ENCODE measurements at regions not wholly inside any gene's neighbourhood (a gene's known extent, or its start where the extent isn't known, plus 50 kb on each side); places are given as distances from the start of the nearest gene placed in this dataset.

DNA sequence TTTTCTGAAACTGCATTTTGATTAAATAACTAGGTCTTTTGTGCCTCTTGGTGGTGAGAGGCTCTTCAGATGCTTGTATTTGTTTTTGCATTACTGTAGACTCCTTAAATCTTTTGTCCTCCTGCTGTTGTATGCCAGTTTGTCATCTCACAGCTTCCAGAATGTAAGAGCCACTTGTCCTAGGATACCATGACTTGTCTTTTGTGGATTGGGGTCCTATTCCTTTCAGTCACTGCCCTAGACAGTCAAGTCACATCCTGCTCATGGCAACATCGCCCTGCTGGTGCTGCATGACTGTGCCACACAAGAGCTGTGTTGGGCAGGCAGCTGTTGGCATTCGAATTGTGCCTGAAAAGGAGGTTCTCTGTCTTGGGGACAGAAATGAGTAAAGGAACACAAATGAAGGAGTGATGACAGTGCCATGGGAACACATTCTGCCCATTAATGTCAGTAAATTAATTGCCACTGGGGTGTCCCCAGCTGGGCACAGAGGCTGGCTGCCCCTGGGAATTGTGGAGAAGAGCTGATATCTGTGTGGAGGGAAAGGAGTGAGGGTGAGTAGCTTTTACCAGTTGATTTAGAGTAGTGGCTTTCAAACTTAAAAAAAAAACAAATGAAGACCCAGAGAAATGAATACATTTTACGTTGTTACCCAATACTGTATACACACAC is 140.3 kb downstream of the ARL6IP6 start:
- H3K27me3 ChIP-seq (ENCODE audit: control insufficient read depth, insufficient read depth, low read length) = no peaks in the 10 kb centered on the region

GRCh38 chr2:152846697-152847470 is 128.5 kb downstream of the ARL6IP6 start:
- H3K4me3 ChIP-seq (ENCODE audit: low read depth, low read length) = no peak overlapping the region

More for the DNA sequence above, 140.3 kb downstream of the ARL6IP6 start:
- no peaks in the 10 kb centered on the region for H3K36me3 ChIP-seq (ENCODE audit: control insufficient read depth, insufficient read depth, low read length)
- no peaks in the 10 kb centered on the region for H3K9me3 ChIP-seq (ENCODE audit: control insufficient read depth, low read length)
- no peak for TF ChIP-seq CTCF (IDR thresholded peaks at IDR 0.05)
- H3K9ac ChIP-seq = no peak overlapping the region
- no peak overlapping the region for H3K4me3 ChIP-seq (ENCODE audit: low read depth, low read length)
- no peak overlapping the region for H3K27ac ChIP-seq
- H3K4me1 ChIP-seq = no peaks in the 10 kb centered on the region
- no peak overlapping the region for H2AFZ ChIP-seq
- H3K79me2 ChIP-seq = no peaks in the 10 kb centered on the region
- no peak overlapping the region for H3K4me2 ChIP-seq (ENCODE audit: low read length)

DNA sequence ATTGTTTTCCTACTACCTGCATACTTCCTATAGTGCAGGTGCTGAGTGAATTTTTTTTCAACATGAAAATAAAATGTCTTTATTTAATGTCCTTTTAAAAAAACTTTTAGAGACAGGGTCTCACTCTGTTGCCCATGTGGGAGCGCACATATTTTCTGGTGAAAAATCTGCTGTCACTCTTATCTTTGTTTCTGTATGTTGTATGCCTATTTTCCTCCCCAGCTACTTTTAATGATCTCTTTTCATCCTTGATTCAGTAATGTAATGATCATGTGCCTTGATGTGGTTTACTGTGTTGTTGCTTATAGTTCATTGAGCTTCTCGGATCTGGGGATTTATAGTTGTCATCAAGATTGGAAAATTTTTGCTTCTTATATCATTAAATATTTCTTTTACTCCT is 117.3 kb downstream of the ARL6IP6 start:
- no peaks in the 10 kb centered on the region for H3K4me1 ChIP-seq
- H3K79me2 ChIP-seq = no peaks in the 10 kb centered on the region
- H3K27ac ChIP-seq = no peak overlapping the region
- no peak overlapping the region for H2AFZ ChIP-seq
- H3K4me3 ChIP-seq (ENCODE audit: low read depth, low read length) = no peak overlapping the region
- H3K9ac ChIP-seq = no peak overlapping the region
- H3K36me3 ChIP-seq (ENCODE audit: control insufficient read depth, insufficient read depth, low read length) = no peaks in the 10 kb centered on the region
- TF ChIP-seq CTCF (IDR thresholded peaks at IDR 0.05) = no peak
- no peak overlapping the region for H3K4me2 ChIP-seq (ENCODE audit: low read length)
- no peaks in the 10 kb centered on the region for H3K9me3 ChIP-seq (ENCODE audit: control insufficient read depth, low read length)
- no peaks in the 10 kb centered on the region for H3K27me3 ChIP-seq (ENCODE audit: control insufficient read depth, insufficient read depth, low read length)

More at GRCh38 chr2:152846697-152847470, 128.5 kb downstream of the ARL6IP6 start:
- Histone ChIP-seq H3K4me2 (ENCODE audit: low read length) (no peak overlapping the region), H3K9ac (no peak overlapping the region), H3K36me3 (ENCODE audit: control insufficient read depth, insufficient read depth, low read length) (no peaks in the 10 kb centered on the region), H3K79me2 (no peaks in the 10 kb centered on the region), H3K27ac (no peak overlapping the region), H3K27me3 (ENCODE audit: control insufficient read depth, insufficient read depth, low read length) (no peaks in the 10 kb centered on the region), H3K4me1 (no peaks in the 10 kb centered on the region), H3K9me3 (ENCODE audit: control insufficient read depth, low read length) (no peaks in the 10 kb centered on the region), H2AFZ (no peak overlapping the region)
- no peak for TF ChIP-seq CTCF (IDR thresholded peaks at IDR 0.05)

DNA sequence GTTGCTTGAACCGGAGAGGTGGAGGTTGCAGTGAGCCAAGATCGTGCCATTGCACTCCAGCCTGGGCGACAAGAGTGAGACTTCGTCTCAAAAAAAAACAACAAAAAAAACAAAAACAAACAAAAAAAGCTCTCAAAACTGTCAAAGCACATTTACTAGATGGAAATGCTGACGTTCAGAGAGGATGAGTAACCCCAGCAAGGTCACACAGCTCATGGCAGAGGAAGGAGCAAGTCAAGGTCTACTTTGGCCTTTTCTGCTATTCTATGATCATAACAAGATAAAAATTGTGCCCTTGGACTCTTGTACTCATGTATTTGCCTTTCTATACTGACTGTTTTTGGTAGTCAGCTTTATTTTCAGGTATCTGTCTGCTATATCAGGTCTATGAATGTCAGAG is 109.5 kb downstream of the ARL6IP6 start:
- no peak for TF ChIP-seq CTCF (IDR thresholded peaks at IDR 0.05)
- no peak overlapping the region for H3K9ac ChIP-seq
- H3K4me3 ChIP-seq (ENCODE audit: low read depth, low read length) = no peak overlapping the region
- H3K79me2 ChIP-seq = no peaks in the 10 kb centered on the region
- no peak overlapping the region for H3K4me2 ChIP-seq (ENCODE audit: low read length)
- H3K27ac ChIP-seq = no peak overlapping the region
- no peaks in the 10 kb centered on the region for H3K36me3 ChIP-seq (ENCODE audit: control insufficient read depth, insufficient read depth, low read length)
- no peak overlapping the region for H2AFZ ChIP-seq
- H3K9me3 ChIP-seq (ENCODE audit: control insufficient read depth, low read length) = no peaks in the 10 kb centered on the region
- no peaks in the 10 kb centered on the region for H3K27me3 ChIP-seq (ENCODE audit: control insufficient read depth, insufficient read depth, low read length)
- peaks cover 2% of the 10 kb centered on the region for H3K4me1 ChIP-seq

Data from parathyroid adenoma (tissue), 2 donors.